Neuron (in vitro differentiated cells): ENCODE measurements at regions not wholly inside any gene's neighbourhood (a gene's known extent, or its start where the extent isn't known, plus 50 kb on each side); places are given as distances from the start of the nearest gene placed in this dataset.

Experiments used
- H2AFZ ChIP-seq: one replicate; pipeline ENCODE4 v1.6.1; 2013; ENCODE audit warnings: low read depth, mild to moderate bottlenecking, inconsistent platforms, low read length, moderate library complexity
- H3K27me3 ChIP-seq: one replicate; pipeline ENCODE4 v1.6.1; 2013; ENCODE audit warnings: low read length; ENCODE audit not compliant: insufficient read depth
- H3K36me3 ChIP-seq: one replicate; pipeline ENCODE4 v1.6.1; 2013; ENCODE audit warnings: low read length; ENCODE audit not compliant: insufficient read depth
- H3K4me1 ChIP-seq: one replicate; pipeline ENCODE4 v1.6.1; 2013; ENCODE audit warnings: low read length; ENCODE audit not compliant: insufficient read depth
- H3K4me3 ChIP-seq: 2 replicates; pipeline ENCODE4 v1.5.1; 2013; ENCODE audit warnings: mild to moderate bottlenecking, low read length, moderate library complexity
- H3K9me3 ChIP-seq: one replicate; pipeline ENCODE4 v1.6.1; 2013; ENCODE audit warnings: low read length

DNA sequence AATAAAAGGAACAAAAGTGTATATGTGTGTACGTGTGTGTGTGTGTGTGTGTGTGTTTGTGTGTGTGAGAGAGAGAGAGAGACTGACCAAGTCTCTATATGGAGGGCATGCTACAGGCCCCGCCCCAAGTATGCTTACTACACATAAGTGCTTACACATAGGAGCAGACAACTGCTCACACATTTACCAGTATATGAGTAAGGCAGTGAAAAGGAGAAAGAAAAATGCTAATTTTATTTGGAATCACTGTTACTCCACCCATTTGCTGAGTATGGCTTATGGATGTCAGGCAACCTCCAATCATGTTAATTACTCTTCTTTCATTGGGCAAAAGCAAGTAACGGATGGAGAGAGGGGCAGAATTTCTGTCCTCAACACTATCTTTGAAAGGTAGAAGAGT lies 107.6 kb upstream of the STK26 start:
- H3K9me3 ChIP-seq = no peaks in the 10 kb centered on the region
- peaks cover 4% of the 10 kb centered on the region for H3K27me3 ChIP-seq
- H3K36me3 ChIP-seq = no peaks in the 10 kb centered on the region
- H3K4me3 ChIP-seq = no peak overlapping the region
- H2AFZ ChIP-seq = no peak overlapping the region
- no peaks in the 10 kb centered on the region for H3K4me1 ChIP-seq

DNA sequence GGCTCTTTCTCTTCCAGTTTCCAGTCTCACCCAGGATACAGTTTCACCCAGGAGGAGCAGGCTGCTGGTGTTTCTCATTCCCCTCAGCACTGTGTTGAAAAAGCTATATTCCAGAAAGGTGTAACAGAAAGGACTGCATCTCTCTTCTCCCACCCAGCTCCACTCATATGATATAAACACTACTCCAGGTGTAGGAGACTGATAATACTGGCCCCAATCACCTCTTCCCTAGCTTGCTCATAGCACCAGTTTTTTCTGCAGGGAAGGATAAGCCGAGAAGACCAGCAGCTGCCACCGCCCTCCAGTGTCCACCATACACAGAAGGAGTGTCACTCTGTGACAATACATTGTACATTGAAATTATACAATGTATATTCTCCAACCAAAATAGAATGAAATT lies 105.5 kb upstream of the STK26 start:
- H3K9me3 ChIP-seq = no peaks in the 10 kb centered on the region
- no peaks in the 10 kb centered on the region for H3K36me3 ChIP-seq
- H3K4me3 ChIP-seq = no peak overlapping the region
- H3K4me1 ChIP-seq = no peaks in the 10 kb centered on the region
- no peak overlapping the region for H2AFZ ChIP-seq
- H3K27me3 ChIP-seq = peaks cover 7% of the 10 kb centered on the region

DNA sequence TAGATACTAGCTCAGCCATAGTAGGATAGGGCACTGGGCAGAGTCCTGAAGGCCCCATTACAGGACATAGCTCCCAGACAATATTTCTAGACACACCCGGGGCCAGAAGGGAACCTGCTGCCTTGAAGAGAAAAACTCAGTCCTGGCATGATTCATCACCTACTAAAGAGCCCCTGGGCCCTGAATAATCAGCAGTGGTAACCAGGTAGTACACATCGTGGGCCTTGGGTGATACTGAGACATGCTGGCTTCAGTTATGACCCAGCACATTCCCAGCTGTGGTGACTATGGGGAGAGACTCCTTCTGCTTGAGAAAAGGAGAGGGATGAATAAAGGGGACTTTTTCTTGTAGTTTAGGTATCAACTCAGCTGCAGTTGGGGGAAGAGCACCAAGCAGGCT lies 104.3 kb upstream of the STK26 start:
- Histone ChIP-seq H3K4me3 (no peak overlapping the region), H3K36me3 (no peaks in the 10 kb centered on the region), H2AFZ (no peak overlapping the region), H3K4me1 (no peaks in the 10 kb centered on the region), H3K27me3 (peaks cover 10% of the 10 kb centered on the region), H3K9me3 (no peaks in the 10 kb centered on the region)

DNA sequence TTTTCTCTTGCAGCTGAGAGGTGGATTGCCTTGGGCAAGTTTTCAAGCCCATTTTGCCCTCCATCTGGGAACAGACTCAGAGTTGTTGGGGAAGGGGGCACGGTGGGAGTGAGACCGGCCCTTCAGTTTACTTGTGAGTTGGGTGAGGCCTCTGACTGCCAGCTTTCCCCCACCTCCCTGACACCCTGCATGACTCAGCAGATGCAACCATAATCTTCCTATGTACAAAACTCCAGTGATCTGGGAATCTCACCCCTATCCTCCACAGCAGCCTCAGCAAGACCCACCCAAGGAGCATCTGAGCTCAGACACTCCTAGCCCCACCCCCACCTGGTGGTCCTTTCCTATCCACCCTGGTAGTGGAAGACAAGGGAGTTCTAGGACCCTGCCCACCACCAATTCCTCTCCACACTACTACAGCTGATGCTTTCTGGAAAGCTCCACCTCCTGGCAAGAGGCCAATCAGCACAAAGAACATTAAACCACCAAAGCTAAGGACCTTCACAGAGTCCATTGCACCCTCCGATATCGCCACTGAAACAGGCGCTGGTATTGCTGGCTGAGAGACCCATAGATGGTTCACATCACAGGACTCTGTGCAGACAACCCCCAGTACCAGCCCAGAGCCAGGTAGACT lies 99.4 kb upstream of the STK26 start:
- no peaks in the 10 kb centered on the region for H3K9me3 ChIP-seq
- H3K4me1 ChIP-seq = no peaks in the 10 kb centered on the region
- peaks cover 12% of the 10 kb centered on the region for H3K27me3 ChIP-seq
- no peak overlapping the region for H3K4me3 ChIP-seq
- no peak overlapping the region for H2AFZ ChIP-seq
- no peaks in the 10 kb centered on the region for H3K36me3 ChIP-seq

DNA sequence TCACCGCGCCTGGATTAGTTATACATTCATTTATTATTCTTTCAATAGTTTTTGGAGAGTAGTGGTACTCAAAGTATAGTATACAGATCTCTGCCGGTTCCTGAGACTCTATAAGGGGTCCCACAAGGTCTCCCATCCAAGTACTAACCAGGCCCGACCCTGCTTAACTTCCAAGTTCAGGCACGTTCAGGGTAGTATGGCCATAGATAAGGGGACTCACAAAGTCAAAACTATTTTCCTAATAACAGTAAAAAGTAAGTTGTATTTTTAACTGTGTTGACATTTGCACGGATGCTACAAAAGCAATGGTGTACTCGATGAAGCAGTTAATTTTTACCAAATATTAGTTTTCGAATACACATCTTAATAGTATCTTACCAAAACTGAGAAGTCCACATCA lies 84.4 kb upstream of the STK26 start:
- Histone ChIP-seq H3K4me1 (no peaks in the 10 kb centered on the region), H3K4me3 (no peak overlapping the region), H2AFZ (no peak overlapping the region), H3K9me3 (no peaks in the 10 kb centered on the region), H3K36me3 (no peaks in the 10 kb centered on the region), H3K27me3 (peaks cover 33% of the 10 kb centered on the region)

DNA sequence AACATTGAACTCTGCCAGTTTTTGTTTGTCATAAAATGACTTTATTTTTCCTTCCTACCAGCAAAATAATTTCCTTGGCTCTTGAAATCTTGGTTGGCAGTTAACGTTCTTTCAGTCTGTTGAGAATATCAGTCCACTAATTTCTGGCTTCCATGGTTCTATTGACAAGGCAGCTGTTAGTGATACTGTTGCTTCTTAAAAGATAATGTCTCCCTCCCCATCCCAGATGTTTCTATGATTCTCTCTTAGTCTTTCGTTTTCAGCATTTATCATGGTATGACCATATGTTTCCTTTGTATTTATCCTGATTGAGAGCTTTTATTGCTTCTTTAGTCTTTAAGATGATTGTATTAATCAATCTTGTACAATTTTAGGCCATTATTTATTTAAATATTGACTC lies 81.1 kb upstream of the STK26 start:
- no peak overlapping the region for H2AFZ ChIP-seq
- no peak overlapping the region for H3K4me3 ChIP-seq
- no peaks in the 10 kb centered on the region for H3K36me3 ChIP-seq
- no peaks in the 10 kb centered on the region for H3K4me1 ChIP-seq
- H3K9me3 ChIP-seq = no peaks in the 10 kb centered on the region
- H3K27me3 ChIP-seq = peaks cover 20% of the 10 kb centered on the region

DNA sequence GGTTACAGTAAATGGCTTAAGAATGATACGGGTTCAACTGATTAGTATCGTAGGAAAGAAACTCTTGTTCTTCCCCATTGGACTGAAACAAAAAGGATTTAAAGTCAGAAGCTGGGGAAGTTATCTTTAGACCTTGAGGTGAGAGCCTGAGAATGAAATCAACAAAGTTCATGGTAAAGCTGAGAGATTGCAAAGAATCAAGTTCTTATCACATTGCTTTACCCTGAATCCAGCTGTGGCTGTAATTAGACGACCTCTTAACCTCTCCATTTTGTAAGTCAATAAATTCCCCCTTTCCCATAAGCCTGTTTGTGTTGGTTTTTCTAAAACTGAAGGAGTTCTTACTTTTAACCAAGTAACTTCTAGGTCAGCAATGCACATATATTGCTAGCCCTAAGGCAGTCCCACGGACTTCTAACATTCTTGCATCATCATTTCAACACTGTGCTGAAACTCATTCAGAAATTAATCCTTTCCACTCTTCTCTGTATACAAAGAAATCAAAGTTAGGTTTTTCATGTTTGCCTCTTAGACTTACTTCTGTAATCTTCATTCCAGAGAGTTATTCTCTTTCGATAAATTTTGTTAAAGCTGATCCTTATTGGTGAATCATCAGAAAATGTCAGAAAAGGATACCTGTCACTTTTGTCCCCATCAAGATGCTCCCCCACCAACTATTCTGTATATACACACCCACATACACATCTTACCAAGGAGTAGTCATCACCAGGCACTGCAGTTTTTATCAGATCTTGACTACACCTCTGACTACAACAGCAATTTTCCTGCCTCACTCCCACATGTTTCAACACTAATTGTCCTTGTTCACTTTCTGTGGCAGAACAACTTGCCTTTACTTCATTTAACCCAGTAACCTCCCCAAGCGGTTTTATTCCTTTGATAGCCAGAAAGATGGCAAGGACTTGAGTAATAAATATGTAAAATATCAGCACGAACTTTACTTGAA lies 77.9 kb upstream of the STK26 start:
- H2AFZ ChIP-seq = no peak overlapping the region
- no peaks in the 10 kb centered on the region for H3K9me3 ChIP-seq
- H3K36me3 ChIP-seq = no peaks in the 10 kb centered on the region
- no peaks in the 10 kb centered on the region for H3K4me1 ChIP-seq
- H3K4me3 ChIP-seq = no peak overlapping the region
- H3K27me3 ChIP-seq = peaks cover 16% of the 10 kb centered on the region

DNA sequence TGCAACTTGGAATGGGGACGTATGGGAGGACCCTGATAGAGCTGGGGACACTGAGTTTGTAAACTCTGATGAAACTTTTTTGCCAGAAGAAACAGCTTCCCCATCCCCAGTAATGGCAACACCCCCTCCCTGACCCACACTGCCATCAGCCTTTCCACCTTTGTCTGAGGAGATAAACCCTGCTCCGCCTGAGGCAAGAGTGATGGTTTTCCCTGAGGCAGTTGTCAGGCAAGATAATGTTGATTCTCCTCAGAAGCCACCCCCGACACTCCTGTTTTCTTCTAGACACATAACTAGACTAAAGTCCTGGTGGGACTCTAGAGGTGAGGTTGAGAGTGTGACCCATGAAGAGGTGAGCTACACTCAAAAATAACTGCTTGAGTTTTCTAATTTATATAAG lies 71.9 kb upstream of the STK26 start:
- Histone ChIP-seq H2AFZ (no peak overlapping the region), H3K4me3 (no peak overlapping the region), H3K9me3 (no peaks in the 10 kb centered on the region), H3K27me3 (peaks cover 2% of the 10 kb centered on the region), H3K36me3 (no peaks in the 10 kb centered on the region), H3K4me1 (no peaks in the 10 kb centered on the region)

DNA sequence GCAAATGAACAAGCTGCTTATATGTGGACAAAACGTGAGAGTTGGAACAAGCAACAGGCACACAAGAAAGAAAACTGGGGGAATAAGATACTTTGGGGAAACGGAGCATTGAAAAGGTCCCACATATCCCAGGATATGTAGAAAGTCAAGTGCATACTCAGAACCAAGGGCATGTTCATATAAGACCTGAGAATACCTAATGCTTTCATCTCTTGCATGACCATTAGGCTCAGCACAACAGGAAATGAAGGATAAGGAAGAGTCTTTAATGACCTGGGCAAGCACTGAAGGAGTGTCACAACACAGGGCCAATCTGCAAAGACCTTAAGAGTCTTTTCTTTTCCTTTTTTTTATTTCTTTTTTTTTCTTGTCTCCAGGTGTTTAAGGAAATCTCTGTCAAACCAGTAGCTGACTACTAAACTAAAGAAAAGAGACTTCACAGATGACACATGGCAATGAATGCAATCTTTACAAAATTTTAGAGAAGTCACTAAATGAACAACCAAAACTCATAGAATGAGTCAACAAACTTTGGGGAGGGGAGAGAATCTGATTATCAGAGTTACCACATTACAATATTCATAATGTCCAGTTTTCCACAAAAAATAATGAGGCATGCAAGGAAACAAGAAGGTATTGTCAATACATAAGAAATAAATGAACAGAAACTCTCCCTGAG lies 67.9 kb upstream of the STK26 start:
- Histone ChIP-seq H3K4me3 (no peak overlapping the region), H3K36me3 (no peaks in the 10 kb centered on the region), H3K9me3 (no peaks in the 10 kb centered on the region), H3K27me3 (no peaks in the 10 kb centered on the region), H2AFZ (no peak overlapping the region), H3K4me1 (no peaks in the 10 kb centered on the region)

DNA sequence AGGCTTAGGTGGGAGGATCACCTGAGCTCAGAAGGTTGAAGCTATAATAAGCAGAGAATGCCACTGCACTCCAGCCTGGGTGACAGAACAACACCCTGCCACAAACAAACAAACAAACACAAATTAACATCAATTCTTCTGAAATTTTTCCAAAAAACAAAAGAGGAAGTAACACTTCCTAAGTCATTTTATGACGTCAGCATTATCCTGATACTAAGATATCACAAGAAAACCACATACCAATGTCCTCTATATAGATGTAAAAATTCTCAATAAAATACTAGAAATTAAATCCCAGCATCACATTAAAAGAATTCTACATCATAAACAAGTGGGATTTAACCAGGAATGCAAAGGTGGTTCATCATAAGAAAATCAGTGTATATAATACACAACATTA lies 64.4 kb upstream of the STK26 start:
- H2AFZ ChIP-seq = no peak overlapping the region
- H3K9me3 ChIP-seq = no peaks in the 10 kb centered on the region
- no peak overlapping the region for H3K4me3 ChIP-seq
- H3K27me3 ChIP-seq = no peaks in the 10 kb centered on the region
- no peaks in the 10 kb centered on the region for H3K4me1 ChIP-seq
- H3K36me3 ChIP-seq = no peaks in the 10 kb centered on the region

DNA sequence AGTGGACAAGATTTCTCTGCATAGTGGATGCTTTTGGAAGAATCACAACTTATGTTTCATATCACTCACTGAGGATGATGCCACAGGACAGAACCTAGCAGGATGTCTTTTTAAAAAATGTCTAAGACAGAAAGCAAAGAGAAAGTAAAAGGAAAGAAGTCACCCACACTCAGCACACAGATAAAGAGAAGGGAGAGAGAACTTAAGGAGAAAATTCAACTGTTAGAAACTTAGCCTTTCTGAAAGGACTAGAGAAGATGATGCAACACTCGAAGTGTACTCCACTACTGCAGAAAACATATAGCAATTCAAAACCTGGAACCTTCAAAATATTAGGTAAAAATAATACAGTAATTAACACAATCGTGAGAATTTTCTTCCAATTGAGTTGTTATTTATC lies 52.8 kb upstream of the STK26 start:
- H3K27me3 ChIP-seq = peaks cover 5% of the 10 kb centered on the region
- H3K4me3 ChIP-seq = no peak overlapping the region
- no peaks in the 10 kb centered on the region for H3K9me3 ChIP-seq
- no peaks in the 10 kb centered on the region for H3K36me3 ChIP-seq
- H2AFZ ChIP-seq = no peak overlapping the region
- no peaks in the 10 kb centered on the region for H3K4me1 ChIP-seq
